DND-41 (cell line): ENCODE measurements at regions not wholly inside any gene's neighbourhood (a gene's known extent, or its start where the extent isn't known, plus 50 kb on each side); places are given as distances from the start of the nearest gene placed in this dataset.

Experiments
- EZH2 ChIP-seq: IDR thresholded peaks from 3 replicates; pipeline ENCODE4 v1.6.1; 2012; ENCODE audit warnings: borderline replicate concordance, low read depth, mild to moderate bottlenecking, moderate library complexity, low read length, inconsistent platforms; ENCODE audit not compliant: severe bottlenecking
- TF ChIP-seq, protein P1 (sequence below): IDR thresholded peaks from 2 replicates; pipeline ENCODE4 v1.5.1; 2012; ENCODE audit warnings: borderline replicate concordance, low read length, moderate library complexity, mild to moderate bottlenecking; ENCODE audit not compliant: poor library complexity, severe bottlenecking; ENCODE audit errors: extremely low read depth

DNA sequence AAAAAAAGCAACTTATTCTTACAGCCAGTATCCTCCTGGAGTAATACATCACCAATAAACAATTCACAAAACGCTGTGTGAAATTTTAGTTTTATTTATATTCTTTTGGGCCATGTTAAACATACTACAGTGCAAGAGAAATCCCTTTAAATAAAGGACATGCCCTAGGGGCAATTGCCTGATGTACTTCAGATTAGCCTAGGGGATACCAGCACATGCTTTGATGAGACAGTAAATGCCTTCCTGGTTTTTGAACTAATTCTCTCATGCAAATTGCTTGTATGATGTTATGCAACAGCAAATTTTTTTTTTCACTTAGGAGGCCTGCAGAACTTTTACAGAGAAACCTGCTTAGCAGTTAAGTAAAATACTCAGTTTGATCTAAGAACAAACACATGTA, 711.9 kb upstream of the FRG1 start:
- TF ChIP-seq, protein P1, sequence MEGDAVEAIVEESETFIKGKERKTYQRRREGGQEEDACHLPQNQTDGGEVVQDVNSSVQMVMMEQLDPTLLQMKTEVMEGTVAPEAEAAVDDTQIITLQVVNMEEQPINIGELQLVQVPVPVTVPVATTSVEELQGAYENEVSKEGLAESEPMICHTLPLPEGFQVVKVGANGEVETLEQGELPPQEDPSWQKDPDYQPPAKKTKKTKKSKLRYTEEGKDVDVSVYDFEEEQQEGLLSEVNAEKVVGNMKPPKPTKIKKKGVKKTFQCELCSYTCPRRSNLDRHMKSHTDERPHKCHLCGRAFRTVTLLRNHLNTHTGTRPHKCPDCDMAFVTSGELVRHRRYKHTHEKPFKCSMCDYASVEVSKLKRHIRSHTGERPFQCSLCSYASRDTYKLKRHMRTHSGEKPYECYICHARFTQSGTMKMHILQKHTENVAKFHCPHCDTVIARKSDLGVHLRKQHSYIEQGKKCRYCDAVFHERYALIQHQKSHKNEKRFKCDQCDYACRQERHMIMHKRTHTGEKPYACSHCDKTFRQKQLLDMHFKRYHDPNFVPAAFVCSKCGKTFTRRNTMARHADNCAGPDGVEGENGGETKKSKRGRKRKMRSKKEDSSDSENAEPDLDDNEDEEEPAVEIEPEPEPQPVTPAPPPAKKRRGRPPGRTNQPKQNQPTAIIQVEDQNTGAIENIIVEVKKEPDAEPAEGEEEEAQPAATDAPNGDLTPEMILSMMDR: no peak
- TF ChIP-seq EZH2: no peak
